ENCODE measurements at regions not wholly inside any gene's neighbourhood (a gene's known extent, or its start where the extent isn't known, plus 50 kb on each side); places are given as distances from the start of the nearest gene placed in this dataset.

DNA sequence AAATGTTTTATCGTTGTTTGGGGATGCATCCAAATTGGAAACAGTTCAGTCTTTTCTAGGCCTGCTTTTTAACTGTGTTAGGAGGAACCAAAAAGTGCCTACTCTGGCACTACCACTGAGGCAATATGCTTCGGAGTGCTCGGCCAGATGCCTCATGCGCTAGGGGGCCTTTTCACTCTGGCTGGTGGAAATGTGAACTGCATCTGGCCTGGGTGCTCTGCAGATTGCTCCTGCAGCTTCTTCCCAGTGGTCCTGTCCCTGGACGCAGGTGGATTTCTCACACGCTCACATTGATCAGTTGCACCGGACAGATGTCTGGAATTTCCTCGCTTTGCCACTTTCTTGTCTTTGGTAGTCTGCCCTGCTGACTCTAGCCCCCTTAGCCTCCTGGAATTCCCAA lies 330.2 kb upstream of the FMN2 start:
- H3K9me3 ChIP-seq (ENCODE audit: low read depth), result no peaks in the 10 kb centered on the region
- no peaks in the 10 kb centered on the region for H3K36me3 ChIP-seq
- no peak for DNase-seq (ENCODE audit: low read depth in 1 of 2, low spot score in 1 of 2)
- no peaks in the 10 kb centered on the region for H3K27me3 ChIP-seq
- H3K4me3 ChIP-seq, result no peak overlapping the region
- H3K4me1 ChIP-seq (ENCODE audit: low read depth), result no peaks in the 10 kb centered on the region
- TF ChIP-seq, protein P1, sequence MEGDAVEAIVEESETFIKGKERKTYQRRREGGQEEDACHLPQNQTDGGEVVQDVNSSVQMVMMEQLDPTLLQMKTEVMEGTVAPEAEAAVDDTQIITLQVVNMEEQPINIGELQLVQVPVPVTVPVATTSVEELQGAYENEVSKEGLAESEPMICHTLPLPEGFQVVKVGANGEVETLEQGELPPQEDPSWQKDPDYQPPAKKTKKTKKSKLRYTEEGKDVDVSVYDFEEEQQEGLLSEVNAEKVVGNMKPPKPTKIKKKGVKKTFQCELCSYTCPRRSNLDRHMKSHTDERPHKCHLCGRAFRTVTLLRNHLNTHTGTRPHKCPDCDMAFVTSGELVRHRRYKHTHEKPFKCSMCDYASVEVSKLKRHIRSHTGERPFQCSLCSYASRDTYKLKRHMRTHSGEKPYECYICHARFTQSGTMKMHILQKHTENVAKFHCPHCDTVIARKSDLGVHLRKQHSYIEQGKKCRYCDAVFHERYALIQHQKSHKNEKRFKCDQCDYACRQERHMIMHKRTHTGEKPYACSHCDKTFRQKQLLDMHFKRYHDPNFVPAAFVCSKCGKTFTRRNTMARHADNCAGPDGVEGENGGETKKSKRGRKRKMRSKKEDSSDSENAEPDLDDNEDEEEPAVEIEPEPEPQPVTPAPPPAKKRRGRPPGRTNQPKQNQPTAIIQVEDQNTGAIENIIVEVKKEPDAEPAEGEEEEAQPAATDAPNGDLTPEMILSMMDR (IDR thresholded peaks at IDR 0.05; ENCODE audit: low read depth, low read length), result no peak
- H3K27ac ChIP-seq, result no peak overlapping the region

DNA sequence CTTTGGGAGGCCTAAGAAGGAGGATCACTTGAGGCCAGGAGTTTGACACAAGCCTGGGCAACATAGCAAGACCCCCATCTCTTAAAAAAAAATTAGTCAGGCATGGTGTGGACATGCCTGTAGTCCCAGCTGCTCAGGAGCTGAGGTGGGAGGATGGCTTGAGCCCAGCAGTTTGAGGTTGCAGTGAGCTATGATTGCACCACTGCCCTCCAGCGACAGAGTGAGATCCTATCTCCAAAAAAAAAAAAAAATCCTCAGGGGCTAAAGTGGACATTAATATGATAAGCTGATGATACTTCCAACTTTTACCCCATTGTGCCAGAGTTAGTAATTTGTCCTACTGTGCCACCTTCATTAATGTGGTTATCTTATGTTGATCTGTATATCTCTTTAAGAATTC lies 327.8 kb upstream of the FMN2 start:
- H3K9me3 ChIP-seq (ENCODE audit: low read depth), result no peaks in the 10 kb centered on the region
- H3K36me3 ChIP-seq, result no peaks in the 10 kb centered on the region
- no peaks in the 10 kb centered on the region for H3K4me1 ChIP-seq (ENCODE audit: low read depth)
- DNase-seq (ENCODE audit: low read depth in 1 of 2, low spot score in 1 of 2), result no peak
- H3K27ac ChIP-seq, result no peak overlapping the region
- no peaks in the 10 kb centered on the region for H3K27me3 ChIP-seq
- TF ChIP-seq, protein P1 (IDR thresholded peaks at IDR 0.05; ENCODE audit: low read depth, low read length), result no peak
- no peak overlapping the region for H3K4me3 ChIP-seq

GRCh38 chr1:239764546-239764945 lies 327.1 kb upstream of the FMN2 start:
- no peak for DNase-seq (ENCODE audit: low read depth in 1 of 2, low spot score in 1 of 2)
- Histone ChIP-seq H3K9me3 (ENCODE audit: low read depth) (no peaks in the 10 kb centered on the region), H3K27me3 (no peaks in the 10 kb centered on the region), H3K4me1 (ENCODE audit: low read depth) (no peaks in the 10 kb centered on the region), H3K27ac (no peak overlapping the region), H3K4me3 (no peak overlapping the region), H3K36me3 (no peaks in the 10 kb centered on the region)
- TF ChIP-seq, protein P1 (IDR thresholded peaks at IDR 0.05; ENCODE audit: low read depth, low read length), result no peak

- Histone ChIP-seq H3K27me3 (no peaks in the 10 kb centered on the region), H3K4me1 (ENCODE audit: low read depth) (no peaks in the 10 kb centered on the region), H3K9me3 (ENCODE audit: low read depth) (no peaks in the 10 kb centered on the region), H3K4me3 (no peak overlapping the region), H3K27ac (no peak overlapping the region), H3K36me3 (no peaks in the 10 kb centered on the region)
- TF ChIP-seq, protein P1 (IDR thresholded peaks at IDR 0.05; ENCODE audit: low read depth, low read length), result no peak
- DNase-seq (ENCODE audit: low read depth in 1 of 2, low spot score in 1 of 2), result no peak
Measured at GRCh38 chr1:239765163-239765562, 326.5 kb upstream of the FMN2 start.

DNA sequence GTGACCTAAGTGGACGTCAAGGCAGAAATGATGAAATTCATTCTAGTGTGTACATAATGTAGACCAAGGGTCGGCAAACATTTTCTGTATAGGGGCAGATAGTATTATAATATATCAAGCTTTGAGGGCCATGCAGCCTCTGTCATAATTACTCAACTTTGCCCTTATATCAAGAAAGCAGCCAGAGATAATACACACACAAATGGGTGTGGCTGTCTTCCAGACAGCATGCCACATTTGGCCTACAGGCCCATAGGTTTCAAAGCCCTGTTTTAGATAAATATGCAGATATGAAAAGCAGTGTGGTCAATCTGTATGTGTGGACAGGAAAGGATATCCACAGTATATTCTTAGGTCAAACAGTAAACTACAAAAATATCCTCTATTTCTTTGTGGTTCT lies 320.1 kb upstream of the FMN2 start:
- Histone ChIP-seq H3K27ac (no peak overlapping the region), H3K36me3 (no peaks in the 10 kb centered on the region), H3K4me3 (no peak overlapping the region), H3K27me3 (no peaks in the 10 kb centered on the region), H3K9me3 (ENCODE audit: low read depth) (no peaks in the 10 kb centered on the region), H3K4me1 (ENCODE audit: low read depth) (no peaks in the 10 kb centered on the region)
- DNase-seq (ENCODE audit: low read depth in 1 of 2, low spot score in 1 of 2), result no peak
- TF ChIP-seq, protein P1 (IDR thresholded peaks at IDR 0.05; ENCODE audit: low read depth, low read length), result no peak

DNA sequence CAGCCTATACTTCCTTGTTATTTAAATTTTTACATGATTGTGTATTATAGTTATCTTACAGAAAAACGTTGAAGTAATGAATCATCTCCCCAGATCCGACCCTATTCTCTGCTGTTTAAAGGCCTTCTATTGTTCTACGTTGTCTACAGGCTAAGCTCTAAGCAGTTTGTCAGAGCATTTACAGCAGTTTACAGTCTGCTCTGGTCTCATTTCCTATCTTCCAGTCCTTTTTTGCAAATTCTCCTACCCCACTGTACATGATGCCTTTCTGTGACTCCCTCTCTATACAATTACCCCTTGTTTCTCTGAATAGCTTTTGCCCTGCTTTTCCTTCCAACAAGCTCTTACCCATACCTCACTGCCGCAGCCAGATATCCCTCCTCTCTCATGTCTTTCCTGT lies 319.2 kb upstream of the FMN2 start:
- H3K4me3 ChIP-seq, result no peak overlapping the region
- no peak overlapping the region for H3K27ac ChIP-seq
- no peaks in the 10 kb centered on the region for H3K36me3 ChIP-seq
- DNase-seq (ENCODE audit: low read depth in 1 of 2, low spot score in 1 of 2), result no peak
- TF ChIP-seq, protein P1 (IDR thresholded peaks at IDR 0.05; ENCODE audit: low read depth, low read length), result no peak
- no peaks in the 10 kb centered on the region for H3K4me1 ChIP-seq (ENCODE audit: low read depth)
- no peaks in the 10 kb centered on the region for H3K9me3 ChIP-seq (ENCODE audit: low read depth)
- H3K27me3 ChIP-seq, result no peaks in the 10 kb centered on the region

All from cardiac muscle cell (in vitro differentiated cells and primary cell).